Uterus (tissue), 2 donors: ENCODE measurements at regions not wholly inside any gene's neighbourhood (a gene's known extent, or its start where the extent isn't known, plus 50 kb on each side); places are given as distances from the start of the nearest gene placed in this dataset.
"Not testable (repeated sequence)": the region's sequence is repeated elsewhere in the genome, so short reads cannot be mapped to it uniquely, and the experiment has no call there.

Experiments
- CTCF ChIP-seq, 4 experiments: fragments of 200-600 bp in 2 of 4; fragments of 450-650 bp in 2 of 4; sonication (generic) in 2 of 4; IDR thresholded peaks; one replicate each; pipeline ENCODE4 v1.5.1; 2016 to 2019; ENCODE audit warnings: antibody characterized with exemption in 4 of 4, mild to moderate bottlenecking in 2 of 4, moderate library complexity in 1 of 4
- POLR2A ChIP-seq, 2 donors: fragments of 450-650 bp; IDR thresholded peaks; one replicate each; pipeline ENCODE4 v1.6.1; 2016; ENCODE audit warnings: antibody characterized with exemption in 2 of 2, mild to moderate bottlenecking in 1 of 2, moderate library complexity in 1 of 2

- not testable (repeated sequence) for TF ChIP-seq CTCF, POLR2A (IDR thresholded peaks at IDR 0.05)
Observed at GRCh38 chr1:58051187-58051586, 495.3 kb downstream of the OMA1 start.
